SK-N-MC (cell line): ENCODE measurements at regions not wholly inside any gene's neighbourhood (a gene's known extent, or its start where the extent isn't known, plus 50 kb on each side); places are given as distances from the start of the nearest gene placed in this dataset.
"Not testable (repeated sequence)": the region's sequence is repeated elsewhere in the genome, so short reads cannot be mapped to it uniquely, and the experiment has no call there.

Experiments used
- DNase-seq: peaks from one replicate; pipeline ENCODE4 v3.0.0-alpha.2; 2011; ENCODE audit warnings: low read depth, low spot score
- H3K27ac ChIP-seq: fragments of 200-600 bp; sonication (generic); 2 replicates; pipeline ENCODE4 v1.5.1; 2016; ENCODE audit warnings: mixed run types
- H3K36me3 ChIP-seq: fragments of 200-600 bp; sonication (generic); 2 replicates; pipeline ENCODE4 v1.6.1; 2017; ENCODE audit warnings: antibody characterized with exemption, low read length, mixed read lengths; ENCODE audit not compliant: insufficient read depth
- H3K4me3 ChIP-seq: fragments of 200-600 bp; sonication (generic); 2 replicates; pipeline ENCODE4 v1.5.1; 2016
- H3K9ac ChIP-seq: fragments of 200-600 bp; sonication (generic); 2 replicates; pipeline ENCODE4 v1.8.0; 2017; ENCODE audit warnings: mixed run types, mixed read lengths; ENCODE audit not compliant: insufficient read length
- H3K9me3 ChIP-seq: fragments of 200-600 bp; sonication (generic); 2 replicates; pipeline ENCODE4 v1.6.1; 2017; ENCODE audit warnings: low read depth, mild to moderate bottlenecking, antibody characterized with exemption, low read length, moderate library complexity, mixed read lengths
- EZH2 ChIP-seq: fragments of 200-600 bp; sonication (generic); IDR thresholded peaks from one replicate; pipeline ENCODE4 v1.6.1; 2017; ENCODE audit warnings: antibody characterized with exemption
- FOXP2 ChIP-seq: optimal IDR thresholded peaks from 2 replicates; pipeline ENCODE3; 2011; ENCODE audit warnings: mild to moderate bottlenecking, moderate library complexity; ENCODE audit not compliant: insufficient read depth; ENCODE audit errors: extremely low read length, control extremely low read depth
- POLR2AphosphoS5 ChIP-seq: IDR thresholded peaks from 2 replicates; pipeline ENCODE4 v1.6.1; 2012; ENCODE audit warnings: mild to moderate bottlenecking, low read depth, low read length, borderline replicate concordance

GRCh38 chr11:134853992-134854991 lies 442.2 kb upstream of the B3GAT1 start:
- no peaks in the 10 kb centered on the region for H3K9me3 ChIP-seq
- DNase-seq: no peak
- TF ChIP-seq EZH2 (no peak), FOXP2 (no peak), POLR2AphosphoS5 (no peak)
- no peak overlapping the region for H3K27ac ChIP-seq
- no peak overlapping the region for H3K9ac ChIP-seq
- no peaks in the 10 kb centered on the region for H3K36me3 ChIP-seq
- H3K4me3 ChIP-seq: no peak overlapping the region

DNA sequence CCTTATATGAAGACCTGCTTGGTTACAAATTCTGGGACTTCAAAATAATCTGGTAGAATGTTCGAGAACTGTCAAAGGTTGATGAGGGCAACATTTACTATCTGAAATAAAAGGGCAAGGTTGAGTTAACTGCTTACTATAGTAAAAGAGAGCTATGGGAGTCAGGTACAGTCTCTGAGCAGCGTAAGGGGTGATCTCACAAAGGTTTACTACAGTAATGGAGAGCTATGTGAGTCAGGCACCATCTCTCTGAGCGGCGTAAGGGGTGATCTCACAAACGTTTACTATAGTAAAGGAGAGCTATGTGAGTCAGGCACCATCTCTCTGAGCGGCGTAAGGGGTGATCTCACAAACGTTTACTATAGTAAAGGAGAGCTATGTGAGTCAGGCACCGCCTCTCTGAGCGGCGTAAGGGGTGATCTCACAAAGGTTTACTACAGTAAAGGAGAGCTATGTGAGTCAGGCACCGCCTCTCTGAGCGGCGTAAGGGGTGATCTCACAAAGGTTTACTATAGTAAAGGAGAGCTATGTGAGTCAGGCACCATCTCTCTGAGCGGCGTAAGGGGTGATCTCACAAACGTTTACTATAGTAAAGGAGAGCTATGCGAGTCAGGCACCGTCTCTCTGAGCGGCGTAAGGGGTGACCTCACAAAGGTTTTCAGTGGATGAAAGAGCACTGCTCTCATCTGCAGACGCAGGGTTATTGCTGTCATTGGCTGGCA lies 439.6 kb upstream of the B3GAT1 start:
- H3K9ac ChIP-seq, H3K4me3 ChIP-seq, DNase-seq: not testable (repeated sequence)

DNA sequence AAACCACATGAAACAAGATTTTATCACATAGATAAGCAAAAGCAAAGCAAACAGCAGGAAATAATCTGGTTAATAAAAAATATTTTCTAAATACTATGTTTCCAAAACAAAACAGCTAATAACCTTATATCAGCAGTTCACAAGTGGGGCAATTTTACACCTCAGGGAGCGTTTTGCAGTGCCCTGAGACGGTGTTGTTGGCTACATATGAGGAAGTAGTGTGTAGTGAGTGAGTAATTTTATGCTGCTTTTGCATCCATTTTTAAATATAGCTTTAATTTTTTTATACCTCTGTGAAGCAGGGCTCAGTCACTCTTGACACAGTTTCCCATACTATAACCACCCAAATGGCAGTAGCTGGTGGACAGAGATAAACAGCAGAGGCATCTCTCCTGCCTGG lies 438.5 kb upstream of the B3GAT1 start:
- Histone ChIP-seq H3K9ac (no peak overlapping the region), H3K9me3 (no peaks in the 10 kb centered on the region), H3K4me3 (no peak overlapping the region), H3K27ac (no peak overlapping the region), H3K36me3 (no peaks in the 10 kb centered on the region)
- TF ChIP-seq POLR2AphosphoS5: no peak
- TF ChIP-seq FOXP2: no peak
- no peak for TF ChIP-seq EZH2
- DNase-seq: no peak

More for the DNA sequence above, 439.6 kb upstream of the B3GAT1 start:
- not testable (repeated sequence) for H3K9me3 ChIP-seq, H3K36me3 ChIP-seq, H3K27ac ChIP-seq

- DNase-seq: no peak
- no peak for TF ChIP-seq FOXP2
- TF ChIP-seq POLR2AphosphoS5: no peak
- no peak for TF ChIP-seq EZH2
- Histone ChIP-seq H3K36me3 (no peaks in the 10 kb centered on the region), H3K4me3 (no peak overlapping the region), H3K9ac (no peak overlapping the region), H3K9me3 (no peaks in the 10 kb centered on the region), H3K27ac (no peak overlapping the region)
Observed at GRCh38 chr11:134849833-134850232, 437.8 kb upstream of the B3GAT1 start.

GRCh38 chr11:134847083-134847715 lies 435.2 kb upstream of the B3GAT1 start:
- Histone ChIP-seq H3K9me3 (no peaks in the 10 kb centered on the region), H3K36me3 (no peaks in the 10 kb centered on the region), H3K4me3 (no peak overlapping the region), H3K27ac (no peak overlapping the region), H3K9ac (no peak overlapping the region)
- no peak for DNase-seq
- TF ChIP-seq FOXP2: no peak

GRCh38 chr11:134846328-134847082 lies 434.5 kb upstream of the B3GAT1 start:
- H3K36me3 ChIP-seq: no peaks in the 10 kb centered on the region
- no peak overlapping the region for H3K9ac ChIP-seq
- no peaks in the 10 kb centered on the region for H3K9me3 ChIP-seq
- H3K4me3 ChIP-seq: no peak overlapping the region
- no peak overlapping the region for H3K27ac ChIP-seq
- no peak for DNase-seq
- TF ChIP-seq EZH2 (no peak), FOXP2 (no peak), POLR2AphosphoS5 (no peak)

DNA sequence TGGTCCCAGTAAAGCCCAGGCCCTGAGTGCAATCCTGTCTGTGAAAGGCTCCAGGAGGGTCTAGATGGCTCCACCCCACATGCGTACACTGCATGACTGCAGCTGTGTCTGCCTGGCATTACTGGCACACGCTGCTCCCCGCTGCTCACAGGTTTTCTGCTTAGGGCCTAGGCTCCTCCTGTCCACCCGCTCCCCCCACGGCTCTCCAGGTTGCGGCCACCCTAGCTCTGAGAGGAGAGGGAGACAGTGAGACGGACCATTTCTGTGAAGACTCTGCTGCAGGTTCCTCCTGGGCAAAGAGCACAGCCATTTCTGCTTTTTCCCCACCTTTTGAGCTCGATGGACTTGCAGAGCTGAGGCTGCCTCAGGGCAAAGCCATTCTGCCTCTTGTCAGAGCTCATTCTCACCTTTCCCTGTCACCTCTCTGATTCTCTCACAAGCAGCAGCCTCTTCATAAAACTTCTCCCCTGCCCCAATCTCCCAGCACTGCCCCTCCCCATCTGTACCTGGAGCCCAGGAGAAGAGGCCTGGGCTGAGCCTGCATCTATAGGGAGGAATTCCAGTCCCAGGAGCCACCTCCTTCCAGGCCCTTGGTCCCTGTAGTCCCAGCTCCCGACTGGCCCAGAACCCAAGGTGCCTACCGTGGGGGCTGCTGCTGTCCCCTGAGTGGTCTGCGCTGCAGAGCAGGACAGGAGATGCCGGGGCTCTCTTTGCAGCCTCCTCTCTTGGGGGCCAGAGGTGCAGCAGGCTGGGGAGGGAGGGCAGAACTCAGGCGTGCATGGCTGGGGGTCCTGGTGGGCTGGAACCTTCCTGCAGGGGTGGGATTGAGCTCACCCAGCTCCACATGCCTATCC lies 433.7 kb upstream of the B3GAT1 start:
- Histone ChIP-seq H3K9me3 (no peaks in the 10 kb centered on the region), H3K27ac (no peak overlapping the region), H3K4me3 (no peak overlapping the region), H3K9ac (no peak overlapping the region), H3K36me3 (no peaks in the 10 kb centered on the region)
- no peak for TF ChIP-seq FOXP2
- TF ChIP-seq EZH2: no peak
- TF ChIP-seq POLR2AphosphoS5: no peak
- DNase-seq: no peak
